ENCODE measurements at regions not wholly inside any gene's neighbourhood (a gene's known extent, or its start where the extent isn't known, plus 50 kb on each side); places are given as distances from the start of the nearest gene placed in this dataset.
"Not testable (repeated sequence)": the region's sequence is repeated elsewhere in the genome, so short reads cannot be mapped to it uniquely, and the experiment has no call there.

GRCh38 chr1:112099979-112100378 is 110.5 kb upstream of the KCND3 start:
- no peak for DNase-seq (ENCODE audit: low spot score)

- DNase-seq (ENCODE audit: low spot score), result no peak
Measured at GRCh38 chr1:112105557-112105956, 116.1 kb upstream of the KCND3 start.

- peak; percentile 7 for DNase-seq (ENCODE audit: low spot score)
Measured at GRCh38 chr1:112110031-112110430, 120.6 kb upstream of the KCND3 start.

GRCh38 chr1:112111734-112112133 is 122.3 kb upstream of the KCND3 start:
- DNase-seq (ENCODE audit: low spot score), result no peak

GRCh38 chr1:112114540-112114939 is 125.1 kb upstream of the KCND3 start:
- peak; percentile 3 for DNase-seq (ENCODE audit: low spot score)

GRCh38 chr1:112126598-112126997 is 137.1 kb upstream of the KCND3 start:
- DNase-seq (ENCODE audit: low spot score), result no peak

- DNase-seq (ENCODE audit: low spot score), result not testable (repeated sequence)
Measured at GRCh38 chr1:112127606-112128005, 138.1 kb upstream of the KCND3 start.

GRCh38 chr1:112133487-112133886 is 144.0 kb upstream of the KCND3 start:
- DNase-seq (ENCODE audit: low spot score), result no peak

GRCh38 chr1:112140743-112141142 is 151.3 kb upstream of the KCND3 start:
- DNase-seq (ENCODE audit: low spot score), result no peak

GRCh38 chr1:112141301-112141700 is 151.8 kb upstream of the KCND3 start:
- no peak for DNase-seq (ENCODE audit: low spot score)

GRCh38 chr1:112141923-112142322 is 152.5 kb upstream of the KCND3 start:
- DNase-seq (ENCODE audit: low spot score), result no peak

GRCh38 chr1:112143871-112144441 is 154.5 kb upstream of the KCND3 start:
- DNase-seq (ENCODE audit: low spot score), result no peak

- no peak for DNase-seq (ENCODE audit: low spot score)
Measured at GRCh38 chr1:112144733-112145426, 155.4 kb upstream of the KCND3 start.

GRCh38 chr1:112146201-112146715 is 156.8 kb upstream of the KCND3 start:
- no peak for DNase-seq (ENCODE audit: low spot score)

GRCh38 chr1:112160214-112160613 is 170.7 kb upstream of the KCND3 start:
- not testable (repeated sequence) for DNase-seq (ENCODE audit: low spot score)

- no peak for DNase-seq (ENCODE audit: low spot score)
Measured at GRCh38 chr1:112165375-112165774, 175.9 kb upstream of the KCND3 start.

- DNase-seq (ENCODE audit: low spot score), result no peak
Measured at GRCh38 chr1:112169517-112169916, 180.0 kb upstream of the KCND3 start.

- DNase-seq (ENCODE audit: low spot score), result peak; percentile 39
Measured at GRCh38 chr1:112172294-112172882, 182.9 kb upstream of the KCND3 start.

- DNase-seq (ENCODE audit: low spot score), result no peak
Measured at GRCh38 chr1:112177314-112177713, 187.8 kb upstream of the KCND3 start.

GRCh38 chr1:112188611-112189010 is 199.1 kb upstream of the KCND3 start:
- DNase-seq (ENCODE audit: low spot score), result no peak

- DNase-seq (ENCODE audit: low spot score), result no peak
Measured at GRCh38 chr1:112196008-112196588, 199.9 kb upstream of the CTTNBP2NL start.

- DNase-seq (ENCODE audit: low spot score), result no peak
Measured at GRCh38 chr1:112196731-112197130, 199.3 kb upstream of the CTTNBP2NL start.

- no peak for DNase-seq (ENCODE audit: low spot score)
Measured at GRCh38 chr1:112209493-112209892, 186.5 kb upstream of the CTTNBP2NL start.
